ENCODE measurements at regions not wholly inside any gene's neighbourhood (a gene's known extent, or its start where the extent isn't known, plus 50 kb on each side); places are given as distances from the start of the nearest gene placed in this dataset.

DNA sequence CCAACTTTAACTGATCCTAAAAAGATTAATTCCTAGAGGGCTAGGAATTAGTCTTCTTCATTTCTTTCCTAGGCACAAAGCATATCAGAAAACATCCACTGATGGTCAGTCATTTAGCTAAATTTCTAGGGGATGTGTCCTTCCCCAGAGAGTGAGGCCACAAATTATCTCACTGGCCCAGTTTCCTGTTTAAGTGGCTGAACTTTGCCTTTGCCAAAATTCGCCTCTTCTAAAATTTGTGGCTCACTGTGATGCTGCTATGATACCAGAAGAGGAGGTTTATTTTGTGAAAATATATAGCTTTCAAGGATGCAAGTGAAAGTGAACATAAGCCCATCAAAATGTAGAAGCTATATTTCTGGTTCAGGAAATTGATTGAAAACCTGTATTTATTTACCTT is 98.1 kb upstream of the FER start:
- DNase-seq (ENCODE audit: low read depth in 2 of 2): no peak

DNA sequence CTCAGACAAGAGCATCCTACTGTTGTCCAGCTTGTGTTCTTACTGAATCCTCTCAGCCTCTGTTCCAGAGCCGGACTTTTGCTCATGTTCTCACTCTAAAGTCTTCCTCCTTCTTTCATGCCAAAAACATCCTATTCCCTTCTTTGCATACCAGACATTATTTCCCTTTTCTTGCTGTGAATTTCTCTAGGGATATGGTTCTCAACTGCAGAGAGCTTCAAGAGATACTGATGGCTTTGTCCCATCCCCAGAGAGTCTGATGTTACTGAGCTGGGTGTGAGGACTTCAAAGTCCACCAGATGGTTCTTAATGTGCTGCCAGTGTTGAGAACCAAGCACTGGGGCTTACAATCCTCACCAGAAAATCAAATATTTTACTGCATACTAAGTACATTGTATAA is 98.6 kb upstream of the FER start:
- DNase-seq (ENCODE audit: low read depth in 2 of 2): no peak

DNA sequence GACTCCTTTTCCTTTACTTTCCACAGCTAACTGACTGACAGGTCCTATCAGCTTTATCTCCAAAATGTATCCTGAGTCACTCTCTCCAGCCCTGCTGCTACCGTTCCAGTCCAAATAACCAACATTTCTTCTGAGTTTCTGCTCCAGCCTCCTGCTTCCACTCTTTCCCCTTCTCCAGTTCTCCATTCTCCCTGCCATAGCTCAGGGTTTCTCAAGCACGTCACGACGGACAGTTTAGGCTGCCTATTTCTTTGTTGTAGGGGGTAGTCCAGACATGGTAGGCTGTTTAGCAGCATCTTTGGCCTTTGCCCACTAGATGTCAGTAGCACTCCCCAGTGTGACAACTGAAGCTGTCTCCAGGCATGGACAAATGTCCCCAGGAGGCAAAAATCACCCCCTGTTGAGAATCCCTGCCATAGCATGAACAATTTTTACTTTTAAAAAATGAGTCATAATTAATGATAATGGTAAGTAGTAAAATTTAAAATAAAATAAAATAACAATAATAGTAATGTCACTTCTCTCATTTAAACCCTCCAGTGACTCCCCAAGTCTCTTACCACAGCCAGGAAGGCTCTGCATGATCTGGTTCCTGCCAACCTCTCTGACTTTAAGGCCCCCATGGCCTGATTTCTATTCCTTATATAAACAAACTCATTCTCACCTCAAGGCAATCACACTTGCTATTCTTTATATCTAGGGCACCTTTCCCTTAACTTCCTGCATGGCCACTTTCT is 105.4 kb upstream of the FER start:
- peak; percentile 16 to 26 for DNase-seq (ENCODE audit: low read depth in 2 of 2)

DNA sequence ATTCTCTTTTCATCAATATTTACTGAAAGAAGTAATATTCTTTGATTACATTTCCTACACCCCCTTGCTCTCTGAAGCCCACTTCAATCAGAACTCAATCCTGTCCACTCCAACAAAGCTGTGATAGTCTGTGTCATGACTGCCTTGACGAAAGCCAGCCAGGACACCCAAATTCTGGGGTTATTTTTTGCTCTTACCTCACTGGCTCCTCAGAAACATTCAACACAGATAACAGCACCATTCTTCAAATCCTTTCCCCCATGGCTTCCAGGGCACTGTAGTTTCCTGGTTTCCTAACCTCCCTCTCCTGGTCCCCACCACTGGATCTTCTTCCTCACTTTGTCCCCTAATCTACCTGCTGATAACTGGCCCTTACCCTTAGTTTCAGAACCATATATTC is 106.1 kb upstream of the FER start:
- DNase-seq (ENCODE audit: low read depth in 2 of 2): no peak

DNA sequence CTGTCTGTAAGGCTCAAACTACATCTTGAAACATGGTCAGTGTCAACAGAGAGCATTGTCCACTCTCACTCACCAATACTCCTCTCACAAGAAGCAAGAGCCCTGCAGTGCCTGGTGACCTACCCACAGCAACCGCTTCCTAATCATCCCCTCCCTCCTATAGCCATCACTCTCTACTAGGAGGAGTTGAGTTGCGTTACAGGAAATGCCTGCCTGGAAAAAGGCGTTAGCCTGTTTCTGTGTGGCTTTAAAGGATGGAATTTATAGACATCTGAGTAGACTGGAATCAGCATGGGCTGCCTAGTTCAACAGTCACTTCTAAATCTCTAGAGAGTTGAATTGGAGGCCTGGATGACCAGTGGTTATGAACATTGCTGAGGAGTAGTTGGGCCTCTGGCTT is 108.3 kb upstream of the FER start:
- DNase-seq (ENCODE audit: low read depth in 2 of 2): no peak

DNA sequence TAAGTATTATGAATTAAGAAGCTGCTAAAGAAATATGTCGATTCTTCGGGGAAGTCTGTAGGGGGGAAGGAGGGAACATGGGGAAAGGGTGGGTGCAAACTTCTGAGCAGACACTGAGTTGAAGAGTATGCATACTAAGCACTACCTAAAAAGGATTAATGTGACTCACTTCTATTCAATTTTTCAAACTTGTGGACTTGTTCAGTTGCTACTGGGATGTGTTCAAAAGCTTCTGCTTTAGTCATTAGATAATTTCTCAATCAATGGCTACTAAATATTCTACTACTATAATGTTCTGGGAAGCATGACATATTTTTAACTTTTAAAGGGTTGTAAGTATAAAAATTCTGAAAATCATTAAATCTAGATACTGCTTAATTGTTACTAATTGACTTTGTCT is 109.7 kb upstream of the FER start:
- DNase-seq (ENCODE audit: low read depth in 2 of 2): no peak

DNA sequence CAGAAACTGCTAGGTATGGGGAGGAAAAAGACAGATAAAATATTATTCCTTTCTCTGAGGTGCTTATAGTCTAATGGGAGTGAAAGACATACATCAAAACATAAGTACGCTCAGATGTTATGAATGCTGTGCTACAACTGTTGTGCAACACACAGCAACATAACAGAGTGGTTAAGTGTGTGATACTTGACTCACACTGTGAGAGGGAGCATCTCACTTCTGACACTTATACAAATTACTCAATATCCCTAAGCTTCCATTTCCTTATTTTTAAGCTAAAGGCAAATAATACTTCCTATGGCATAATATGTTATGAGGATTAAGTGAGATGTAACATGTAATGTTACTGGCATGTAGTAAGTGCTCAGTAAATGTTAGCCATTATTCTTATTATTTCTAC is 110.6 kb upstream of the FER start:
- DNase-seq (ENCODE audit: low read depth in 2 of 2): no peak

DNA sequence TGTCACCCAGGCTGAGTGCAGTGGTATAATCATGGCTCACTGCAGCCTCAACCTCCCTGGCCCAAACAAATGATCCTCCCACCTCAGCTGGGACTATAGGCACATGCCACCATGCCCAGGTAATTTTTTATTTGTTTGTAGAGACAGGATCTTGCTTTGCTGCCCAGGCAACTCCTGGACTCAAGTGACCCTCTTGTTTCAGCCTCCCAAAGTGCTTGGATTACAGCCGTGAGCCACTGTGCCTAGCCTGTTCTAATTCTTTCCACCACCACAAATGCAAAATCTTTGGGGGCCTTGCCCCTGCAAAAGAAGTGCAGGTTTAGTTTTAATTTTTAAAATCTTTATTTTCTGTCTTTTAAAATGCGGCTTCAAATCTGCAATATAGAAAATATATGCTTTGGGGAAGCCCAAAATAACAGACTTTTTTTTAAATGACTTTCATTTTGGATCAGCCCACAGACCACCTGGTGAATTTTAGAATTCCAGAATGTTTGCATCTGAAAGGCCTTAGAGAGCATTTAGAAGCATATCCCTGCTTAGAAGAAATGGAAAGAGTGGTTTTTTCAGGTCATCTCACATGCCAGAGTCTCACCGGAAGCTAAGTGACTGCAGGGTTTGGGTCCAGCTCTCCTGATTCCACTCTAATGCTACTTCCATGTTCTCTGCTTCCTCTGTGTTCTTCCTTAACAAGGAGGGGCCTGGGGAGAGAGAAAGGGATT is 111.4 kb upstream of the FER start:
- DNase-seq (ENCODE audit: low read depth in 2 of 2): no peak

DNA sequence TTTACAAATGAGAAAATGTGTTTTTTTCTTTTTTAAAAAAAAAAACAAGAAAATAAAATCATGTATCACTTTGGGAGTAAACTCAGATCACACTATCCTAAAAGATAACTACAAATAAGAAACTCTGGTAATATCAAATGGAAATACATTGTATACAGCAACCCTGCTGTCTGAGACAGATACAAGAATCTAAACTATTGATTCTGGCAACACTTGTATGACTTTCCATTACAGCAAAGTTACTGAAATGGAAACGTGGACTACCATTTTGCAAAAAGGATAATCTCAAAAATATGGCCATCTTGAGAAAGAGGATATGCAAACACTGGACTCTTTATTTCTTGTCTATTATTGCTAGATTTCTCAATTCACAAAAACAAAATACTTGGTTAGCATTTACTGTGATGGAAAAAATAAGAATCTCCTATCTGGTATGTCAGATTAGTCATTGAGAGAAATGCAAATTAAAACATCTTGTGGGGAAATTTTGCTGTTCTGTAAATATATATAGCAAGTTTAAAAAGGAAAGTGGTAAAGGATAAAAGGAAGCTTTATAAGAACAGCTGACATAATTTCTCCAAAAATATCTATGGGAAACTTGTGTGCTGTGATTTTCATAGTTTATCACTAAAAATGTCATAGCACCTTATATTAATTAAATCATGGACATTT is 112.9 kb upstream of the FER start:
- DNase-seq (ENCODE audit: low read depth in 2 of 2): no peak

DNA sequence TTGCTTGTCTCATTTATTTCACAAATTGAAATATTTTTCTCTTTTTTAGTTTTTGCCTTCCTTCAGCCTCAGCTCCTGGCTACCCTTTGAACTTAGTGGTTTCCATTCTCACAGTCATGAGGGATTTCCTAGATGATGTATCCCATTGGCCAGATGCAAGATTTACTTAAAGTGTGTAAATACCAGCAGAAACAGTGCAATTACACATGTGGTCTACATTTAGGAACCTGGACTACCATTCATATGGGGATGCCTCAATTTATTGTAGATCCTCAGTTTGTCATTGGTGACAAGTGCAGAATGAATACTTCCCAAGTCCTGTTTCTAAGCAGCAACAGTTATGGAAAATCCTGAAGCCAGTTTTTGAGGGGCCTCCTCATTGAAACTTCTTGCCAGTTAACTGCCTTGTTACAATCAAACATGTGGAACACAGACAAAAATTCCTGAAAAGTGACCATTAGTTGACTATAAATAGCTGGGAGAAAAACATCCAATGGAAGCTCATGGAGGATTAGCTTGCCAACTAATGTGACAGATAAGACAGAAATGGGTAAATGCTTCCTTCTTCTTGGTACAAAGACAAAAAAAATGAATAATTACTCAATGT is 113.6 kb upstream of the FER start:
- DNase-seq (ENCODE audit: low read depth in 2 of 2): no peak

DNA sequence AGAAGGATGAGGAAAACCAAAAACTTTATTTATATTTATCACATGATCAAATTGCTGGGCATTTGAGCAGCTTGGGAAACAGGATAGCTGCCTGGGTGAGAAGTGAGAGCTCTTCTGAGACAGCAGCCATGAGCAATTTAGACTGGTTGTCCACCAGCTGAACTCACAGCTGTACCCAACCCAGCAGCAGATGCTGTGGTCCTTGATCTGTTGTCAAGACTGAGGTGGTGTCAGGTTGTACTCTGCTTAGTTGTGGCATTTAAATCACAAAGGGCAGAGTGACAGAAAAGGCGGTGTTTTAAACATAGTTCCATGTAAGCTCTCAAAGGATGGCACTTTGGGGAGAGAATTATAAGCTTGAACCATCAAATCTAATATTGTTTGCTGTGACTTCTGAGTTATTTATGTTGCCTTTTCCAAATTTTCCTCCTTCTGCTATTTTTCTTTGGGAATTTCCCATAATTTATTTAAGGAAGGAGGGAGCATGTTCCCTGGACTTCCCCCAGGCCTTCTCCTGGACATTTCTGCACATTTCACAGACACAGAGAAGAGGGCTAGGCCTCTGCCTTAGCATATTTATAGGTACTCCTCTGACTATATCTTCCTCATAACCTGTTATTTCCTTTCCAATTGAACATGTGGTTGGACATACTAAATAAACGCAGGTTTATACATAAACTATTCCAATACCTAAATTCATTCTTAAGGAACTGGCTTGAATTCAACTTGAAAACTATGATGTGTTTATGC is 117.7 kb upstream of the FER start:
- DNase-seq (ENCODE audit: low read depth in 2 of 2): no peak

DNA sequence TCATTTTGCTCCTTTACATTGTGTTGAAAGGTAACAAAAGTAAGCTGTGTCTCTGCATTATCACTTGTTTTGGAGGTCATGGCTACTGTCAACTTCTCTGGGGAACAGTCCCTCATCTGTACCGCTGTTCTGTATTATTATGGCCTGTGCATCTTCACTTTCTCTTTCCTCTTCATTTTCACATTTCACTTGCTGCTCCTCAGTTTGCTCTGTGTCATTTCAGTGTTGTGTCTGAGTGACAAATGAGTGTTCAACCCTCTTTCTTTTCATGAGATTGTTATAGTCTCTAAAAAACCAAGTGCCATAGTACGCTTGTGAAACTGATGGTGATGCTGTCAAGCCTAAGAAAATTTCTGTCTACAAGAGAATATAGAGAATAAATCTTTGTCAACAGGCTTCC is 122.0 kb upstream of the FER start:
- DNase-seq (ENCODE audit: low read depth in 2 of 2): no peak

DNA sequence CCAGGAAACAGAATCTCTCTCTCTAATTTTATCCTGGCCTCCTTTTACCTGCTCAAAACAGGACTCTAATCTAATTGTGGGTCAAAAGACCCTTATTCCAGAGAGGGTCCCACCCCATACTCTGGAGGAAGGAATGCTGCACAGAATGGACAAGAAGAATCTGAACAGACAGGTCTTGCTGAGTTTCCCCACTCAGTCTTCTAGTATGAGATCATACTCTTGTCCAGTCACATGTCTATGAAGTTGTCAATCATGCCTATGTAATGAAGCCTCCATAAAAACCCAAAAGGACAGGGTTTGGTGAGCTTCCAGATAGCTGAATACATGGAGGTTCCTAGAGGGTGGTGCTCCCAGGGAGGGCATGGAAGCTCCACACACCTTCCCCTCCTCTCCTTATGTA is 123.9 kb upstream of the FER start:
- no peak for DNase-seq (ENCODE audit: low read depth in 2 of 2)

DNA sequence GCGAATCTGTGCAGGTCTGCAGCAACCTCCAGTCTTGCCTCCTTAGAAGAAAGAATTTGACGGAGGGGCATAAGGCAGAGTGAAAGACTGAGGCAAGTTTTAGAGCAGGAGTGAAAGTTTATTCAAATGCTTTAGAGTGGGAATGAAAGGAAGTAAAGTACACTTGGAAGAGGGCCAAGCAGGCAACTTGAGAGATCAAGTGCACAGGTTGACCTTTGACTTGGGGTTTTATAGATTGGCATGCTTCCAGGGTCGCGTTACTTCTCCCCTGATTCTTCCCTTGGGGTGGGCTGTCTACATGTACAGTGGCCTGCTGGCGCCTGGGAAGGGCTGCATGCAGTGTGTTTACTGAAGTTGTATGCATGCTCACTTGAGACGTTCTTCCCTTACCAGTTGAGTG is 127.2 kb upstream of the FER start:
- DNase-seq (ENCODE audit: low read depth in 2 of 2): no peak

DNA sequence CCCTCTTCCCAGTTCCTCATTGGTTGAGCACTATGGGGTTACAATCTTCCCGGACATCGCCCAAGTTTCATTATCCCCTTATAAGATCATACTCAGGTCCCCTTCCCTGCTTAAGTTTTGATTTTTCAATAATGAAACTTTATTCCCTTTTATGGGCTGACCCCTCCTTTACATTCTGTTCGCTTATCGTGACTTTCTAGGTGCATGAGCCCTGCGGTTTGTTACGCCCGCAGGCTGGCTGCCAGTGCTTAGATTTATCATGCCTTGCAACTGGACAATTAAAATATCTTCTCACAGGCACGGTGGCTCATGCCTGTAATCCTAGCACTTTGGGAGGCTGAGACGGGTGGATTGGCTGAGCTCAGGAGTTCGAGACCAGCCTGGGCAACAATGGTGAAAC is 127.9 kb upstream of the FER start:
- DNase-seq (ENCODE audit: low read depth in 2 of 2): no peak

DNA sequence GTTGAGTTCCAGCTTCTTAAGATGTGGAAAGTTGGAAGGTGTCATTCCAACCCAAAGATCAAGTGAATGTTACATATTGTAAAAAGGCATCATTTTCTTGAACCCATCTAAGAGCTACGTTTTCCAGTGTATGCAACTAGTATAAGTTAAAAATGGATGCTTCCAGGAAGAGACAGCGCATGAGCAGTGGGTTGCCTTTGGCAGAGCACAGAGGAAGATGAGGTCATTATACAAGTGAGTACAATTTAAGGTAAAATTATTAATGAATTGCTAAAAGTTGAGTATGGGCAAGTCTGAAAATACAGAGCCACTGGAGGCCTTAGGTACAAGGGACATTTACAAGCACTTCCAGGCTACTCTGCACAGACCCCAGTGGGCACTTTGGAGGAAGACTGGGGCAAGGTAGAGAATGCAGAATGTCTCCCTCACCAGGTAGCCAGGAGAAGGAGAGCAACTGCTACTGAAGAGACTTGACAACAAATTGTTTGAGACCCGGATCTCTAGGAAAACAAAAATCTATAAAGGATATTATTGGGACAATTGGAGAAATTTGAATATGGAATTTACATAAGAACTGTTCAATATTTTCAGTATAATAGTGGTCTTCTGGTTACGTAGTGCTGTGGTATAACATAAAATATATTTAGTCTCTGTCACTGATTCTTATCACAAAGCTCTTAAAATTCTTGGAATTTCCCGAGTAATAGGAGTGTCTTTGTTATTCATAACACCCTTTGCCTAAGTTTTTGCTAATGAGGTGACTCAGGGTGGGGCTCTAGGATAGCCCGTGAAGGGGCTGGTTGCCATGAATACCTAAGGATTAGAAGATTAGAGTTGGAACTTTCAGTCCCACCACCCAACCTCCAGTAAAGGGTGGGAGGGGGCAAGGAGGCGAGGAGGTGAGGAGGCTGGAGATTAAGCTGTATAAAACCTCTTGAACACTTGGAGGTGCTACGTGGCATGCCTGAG is 129.9 kb upstream of the FER start:
- DNase-seq (ENCODE audit: low read depth in 2 of 2): no peak

DNA sequence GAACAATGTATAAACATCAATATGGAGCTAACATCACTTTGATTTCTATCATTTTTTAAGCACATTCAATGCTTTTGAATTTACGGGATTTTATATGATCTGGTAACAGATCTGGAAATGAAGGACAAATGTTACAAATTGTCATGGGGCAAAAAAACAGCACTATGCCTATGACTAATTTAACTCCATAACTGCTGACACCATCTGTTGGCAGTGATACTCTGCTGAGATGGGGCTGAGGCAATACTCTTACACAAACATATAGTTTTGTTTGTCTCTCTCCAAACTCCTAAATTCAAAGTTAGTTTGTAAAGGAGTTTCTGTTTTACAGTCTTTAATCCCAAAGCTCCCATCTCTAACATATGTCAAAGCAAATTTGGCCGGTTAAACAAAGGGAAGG is 132.5 kb upstream of the FER start:
- DNase-seq (ENCODE audit: low read depth in 2 of 2): no peak

DNA sequence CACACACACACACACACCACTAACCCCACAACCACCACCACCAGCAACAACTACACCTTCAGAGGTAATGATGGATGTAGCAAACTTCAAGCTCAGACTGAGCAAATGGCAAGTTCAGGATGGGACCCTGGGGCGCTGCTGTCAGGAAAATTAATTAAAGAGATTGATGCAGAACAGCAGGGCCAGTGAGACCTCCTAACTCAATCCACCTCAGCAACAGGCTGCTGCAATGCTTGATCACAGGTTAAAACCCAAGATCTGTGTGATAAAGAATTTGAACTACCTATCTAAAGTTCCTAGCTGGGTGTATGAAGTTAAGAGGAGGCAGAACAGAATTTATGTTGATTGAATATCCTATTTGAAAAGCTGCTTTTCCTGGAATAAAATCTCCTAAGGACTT is 140.3 kb upstream of the FER start:
- no peak for DNase-seq (ENCODE audit: low read depth in 2 of 2)

DNA sequence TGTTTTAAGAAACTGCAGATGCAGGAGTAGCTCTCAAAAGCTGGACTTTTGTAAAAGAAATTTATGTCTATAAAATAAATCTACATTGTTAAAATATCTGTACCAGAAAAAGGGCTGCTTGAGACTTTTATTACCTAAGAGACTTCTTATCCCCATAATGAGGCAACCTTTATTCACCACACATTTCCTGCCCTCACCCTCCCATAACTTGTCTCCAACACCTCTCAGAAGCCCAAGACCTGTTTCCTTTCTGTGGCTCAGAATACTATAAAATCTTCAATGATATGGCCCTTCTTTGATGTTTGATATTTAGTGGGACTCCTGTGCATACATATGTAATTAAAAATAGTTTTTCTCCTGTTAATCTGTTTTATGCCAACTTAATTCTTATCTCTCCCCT is 141.5 kb upstream of the FER start:
- no peak for DNase-seq (ENCODE audit: low read depth in 2 of 2)

DNA sequence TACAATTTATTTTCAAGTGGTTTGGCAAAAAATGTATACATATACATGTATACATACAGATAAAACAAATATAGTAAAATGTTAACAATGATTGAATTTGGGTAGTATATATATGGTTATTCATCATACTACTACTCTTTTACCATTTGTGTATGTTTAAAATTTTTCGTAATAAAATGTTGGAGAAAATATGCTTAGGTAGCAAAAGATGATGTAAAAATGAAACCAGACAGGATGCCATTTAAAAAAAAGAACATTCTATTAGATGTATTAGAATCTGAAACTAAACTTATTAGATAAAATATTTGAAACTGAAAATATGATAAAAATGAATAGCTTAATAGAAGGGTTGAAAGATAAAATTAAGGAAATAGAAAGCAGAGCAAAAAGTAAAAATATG is 144.9 kb upstream of the FER start:
- no peak for DNase-seq (ENCODE audit: low read depth in 2 of 2)

DNA sequence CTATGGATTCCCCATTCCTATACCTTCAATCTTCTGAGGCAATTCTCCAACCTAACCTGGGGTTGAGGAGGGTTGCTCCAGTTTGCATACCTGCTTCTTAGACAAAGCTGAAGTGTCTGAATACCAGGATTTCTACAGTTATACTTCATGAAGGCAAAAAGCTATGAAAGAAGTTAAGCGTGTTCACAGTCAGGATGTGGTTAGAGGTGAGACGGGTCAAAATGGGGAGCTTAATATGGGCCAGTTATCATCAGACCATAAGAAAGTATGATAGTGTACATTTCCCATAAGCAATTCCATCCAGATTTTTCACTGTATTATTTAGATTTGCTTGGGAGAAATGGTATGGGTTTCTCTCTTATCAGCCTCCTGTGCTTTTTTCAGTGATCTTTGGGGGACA is 156.9 kb upstream of the FER start:
- DNase-seq (ENCODE audit: low read depth in 2 of 2): no peak
